HG03439 (cell line): ENCODE measurements at regions not wholly inside any gene's neighbourhood (a gene's known extent, or its start where the extent isn't known, plus 50 kb on each side); places are given as distances from the start of the nearest gene placed in this dataset.

Source experiments
- ATAC-seq: cut with Tn5 transposase; IDR thresholded peaks from one replicate; pipeline ENCODE4 v1.9.1; 2021; ENCODE audit warnings: mild to moderate bottlenecking, moderate library complexity; ENCODE audit not compliant: unreplicated experiment

GRCh38 chr16:86663685-86664521 is 85.6 kb downstream of the FOXL1 start:
- ATAC-seq: no peak

GRCh38 chr16:86664522-86665318 is 86.4 kb downstream of the FOXL1 start:
- ATAC-seq: peak; percentile 69

- ATAC-seq: no peak
Measured at GRCh38 chr16:86665319-86665675, 86.9 kb downstream of the FOXL1 start.

- no peak for ATAC-seq
Measured at GRCh38 chr16:86665929-86666328, 87.6 kb downstream of the FOXL1 start.

- no peak for ATAC-seq
Measured at GRCh38 chr16:86667035-86667434, 88.7 kb downstream of the FOXL1 start.

GRCh38 chr16:86668136-86668910 is 90.0 kb downstream of the FOXL1 start:
- no peak for ATAC-seq

- no peak for ATAC-seq
Measured at GRCh38 chr16:86669285-86669805, 91.0 kb downstream of the FOXL1 start.

GRCh38 chr16:86669937-86670749 is 91.8 kb downstream of the FOXL1 start:
- ATAC-seq: no peak

- no peak for ATAC-seq
Measured at GRCh38 chr16:86670750-86671234, 92.4 kb downstream of the FOXL1 start.

- ATAC-seq: no peak
Measured at GRCh38 chr16:86671486-86672178, 93.3 kb downstream of the FOXL1 start.

GRCh38 chr16:86672179-86672863 is 94.0 kb downstream of the FOXL1 start:
- ATAC-seq: no peak

- no peak for ATAC-seq
Measured at GRCh38 chr16:86673090-86673955, 95.0 kb downstream of the FOXL1 start.

GRCh38 chr16:86673956-86674453 is 95.7 kb downstream of the FOXL1 start:
- no peak for ATAC-seq

GRCh38 chr16:86676254-86676670 is 97.9 kb downstream of the FOXL1 start:
- ATAC-seq: no peak

- ATAC-seq: no peak
Measured at GRCh38 chr16:86679490-86679889, 101.1 kb downstream of the FOXL1 start.

GRCh38 chr16:86680162-86680561 is 101.8 kb downstream of the FOXL1 start:
- no peak for ATAC-seq

GRCh38 chr16:86680661-86681030 is 102.3 kb downstream of the FOXL1 start:
- ATAC-seq: no peak
